Smooth muscle cell (in vitro differentiated cells): ENCODE measurements at regions not wholly inside any gene's neighbourhood (a gene's known extent, or its start where the extent isn't known, plus 50 kb on each side); places are given as distances from the start of the nearest gene placed in this dataset.

ENCODE experiments used
- DNase-seq: peaks from one replicate; lab custom pipeline; 2025; ENCODE audit not compliant: unreplicated experiment; lab: John Stamatoyannopoulos, UW
- H2AFZ ChIP-seq: fragments of 200-600 bp; sonication (generic); 2 replicates; pipeline ENCODE4 v1.6.0; 2016; ENCODE audit warnings: antibody characterized with exemption, low read depth, mild to moderate bottlenecking
- H3F3A ChIP-seq: fragments of 200-600 bp; sonication (generic); 2 replicates; pipeline ENCODE4 v1.6.0; 2017; ENCODE audit warnings: antibody characterized with exemption, low read depth
- H3K27ac ChIP-seq: fragments of 200-600 bp; sonication (generic); 2 replicates; pipeline ENCODE4 v1.5.1; 2016; ENCODE audit warnings: low read depth, mild to moderate bottlenecking
- H3K27me3 ChIP-seq: fragments of 200-600 bp; sonication (generic); 2 replicates; pipeline ENCODE4 v1.6.1; 2016; ENCODE audit warnings: low read depth, mild to moderate bottlenecking
- H3K36me3 ChIP-seq: fragments of 200-600 bp; sonication (generic); 2 replicates; pipeline ENCODE4 v1.5.1; 2016; ENCODE audit warnings: low read depth
- H3K4me1 ChIP-seq: fragments of 200-600 bp; sonication (generic); 2 replicates; pipeline ENCODE4 v1.5.1; 2016; ENCODE audit warnings: low read depth
- H3K4me2 ChIP-seq: fragments of 200-600 bp; sonication (generic); 2 replicates; pipeline ENCODE4 v1.6.0; 2016; ENCODE audit warnings: mild to moderate bottlenecking
- H3K4me3 ChIP-seq: fragments of 200-600 bp; sonication (generic); 2 replicates; pipeline ENCODE4 v1.5.1; 2016; ENCODE audit warnings: mild to moderate bottlenecking
- H3K79me2 ChIP-seq: fragments of 200-600 bp; sonication (generic); 2 replicates; pipeline ENCODE4 v1.6.0; 2016; ENCODE audit warnings: low read depth, mild to moderate bottlenecking
- H3K9ac ChIP-seq: fragments of 200-600 bp; sonication (generic); 2 replicates; pipeline ENCODE4 v1.6.0; 2016; ENCODE audit warnings: low read depth
- H3K9me3 ChIP-seq: fragments of 200-600 bp; sonication (generic); replicated peaks from 2 replicates; pipeline ENCODE4 v1.5.1; 2016; ENCODE audit warnings: low read depth
- H4K20me1 ChIP-seq: fragments of 200-600 bp; sonication (generic); 2 replicates; pipeline ENCODE4 v1.6.0; 2016; ENCODE audit warnings: low read depth
- CTCF ChIP-seq: fragments of 200-600 bp; sonication (generic); IDR thresholded peaks from 2 replicates; pipeline ENCODE4 v1.5.1; 2017; ENCODE audit warnings: borderline replicate concordance, mild to moderate bottlenecking, antibody characterized with exemption; ENCODE audit not compliant: insufficient read depth, poor library complexity, severe bottlenecking
- WGBS: methylation state at CpG from one replicate; pipeline ENCODE4 v1.1.7; 2016; ENCODE audit warnings: low lambda C conversion rate; 5-methylcytosine and 5-hydroxymethylcytosine counted together

GRCh38 chr18:73043611-73044010 is 175.8 kb upstream of the NETO1 start:
- TF ChIP-seq CTCF: no peak
- no peaks in the 10 kb centered on the region for H4K20me1 ChIP-seq
- no peak overlapping the region for H2AFZ ChIP-seq
- peaks cover 4% of the 10 kb centered on the region for H3K27me3 ChIP-seq
- H3K79me2 ChIP-seq: no peaks in the 10 kb centered on the region
- H3K9me3 ChIP-seq: no peaks in the 10 kb centered on the region
- H3K36me3 ChIP-seq: no peaks in the 10 kb centered on the region
- H3K4me2 ChIP-seq: no peak overlapping the region
- no peak for DNase-seq
- H3K4me1 ChIP-seq: no peaks in the 10 kb centered on the region
- H3K4me3 ChIP-seq: no peak overlapping the region
- H3K9ac ChIP-seq: no peak overlapping the region
- no peaks in the 10 kb centered on the region for H3F3A ChIP-seq
- no peak overlapping the region for H3K27ac ChIP-seq

- no peaks in the 10 kb centered on the region for H3K36me3 ChIP-seq
- no peak for DNase-seq
- H3F3A ChIP-seq: no peaks in the 10 kb centered on the region
- H3K4me1 ChIP-seq: no peaks in the 10 kb centered on the region
- no peak for TF ChIP-seq CTCF
- no peak overlapping the region for H3K4me2 ChIP-seq
- H3K27me3 ChIP-seq: peaks cover 4% of the 10 kb centered on the region
- H3K79me2 ChIP-seq: no peaks in the 10 kb centered on the region
- WGBS: 72% methylated on average over 4 of the region's 4 CpGs
- H4K20me1 ChIP-seq: no peaks in the 10 kb centered on the region
- H3K9me3 ChIP-seq: no peaks in the 10 kb centered on the region
- no peak overlapping the region for H2AFZ ChIP-seq
- no peak overlapping the region for H3K4me3 ChIP-seq
- H3K9ac ChIP-seq: no peak overlapping the region
- no peak overlapping the region for H3K27ac ChIP-seq
Measured at GRCh38 chr18:73043211-73043610, 175.4 kb upstream of the NETO1 start.

- no peaks in the 10 kb centered on the region for H3K9me3 ChIP-seq
- no peaks in the 10 kb centered on the region for H3K79me2 ChIP-seq
- H3K4me3 ChIP-seq: no peak overlapping the region
- no peak overlapping the region for H3K27ac ChIP-seq
- 78% methylated on average over 4 of the region's 4 CpGs for WGBS
- H3K4me2 ChIP-seq: no peak overlapping the region
- no peaks in the 10 kb centered on the region for H3K36me3 ChIP-seq
- no peaks in the 10 kb centered on the region for H3F3A ChIP-seq
- no peak for TF ChIP-seq CTCF
- no peak for DNase-seq
- no peak overlapping the region for H2AFZ ChIP-seq
- H3K9ac ChIP-seq: no peak overlapping the region
- H3K27me3 ChIP-seq: peaks cover 4% of the 10 kb centered on the region
- no peaks in the 10 kb centered on the region for H3K4me1 ChIP-seq
- no peaks in the 10 kb centered on the region for H4K20me1 ChIP-seq
Measured at GRCh38 chr18:73040247-73040646, 172.5 kb upstream of the NETO1 start.

- WGBS: 90% methylated on average over 5 of the region's 5 CpGs
- Histone ChIP-seq H3K79me2 (no peaks in the 10 kb centered on the region), H3K27me3 (peaks cover 4% of the 10 kb centered on the region), H3K4me2 (no peak overlapping the region), H2AFZ (no peak overlapping the region), H3F3A (no peaks in the 10 kb centered on the region), H3K36me3 (no peaks in the 10 kb centered on the region), H4K20me1 (no peaks in the 10 kb centered on the region), H3K4me3 (no peak overlapping the region), H3K9ac (no peak overlapping the region), H3K27ac (no peak overlapping the region), H3K4me1 (no peaks in the 10 kb centered on the region), H3K9me3 (no peaks in the 10 kb centered on the region)
- DNase-seq: no peak
- TF ChIP-seq CTCF: no peak
Measured at GRCh38 chr18:73038336-73038735, 170.5 kb upstream of the NETO1 start.
